Ascending aorta (tissue), 2 donors: ENCODE measurements at regions not wholly inside any gene's neighbourhood (a gene's known extent, or its start where the extent isn't known, plus 50 kb on each side); places are given as distances from the start of the nearest gene placed in this dataset.

Experiments
- DNase-seq, 2 donors: peaks; one replicate each; pipeline ENCODE4 v3.0.0-alpha.2; 2019; ENCODE audit warnings: low spot score in 2 of 2
- H3K27ac ChIP-seq, 2 donors: fragments of 200-600 bp; sonication (generic); one replicate each; pipeline ENCODE4 v1.5.1; 2016 to 2017; ENCODE audit warnings: mild to moderate bottlenecking in 1 of 2
- H3K27me3 ChIP-seq: fragments of 200-600 bp; sonication (generic); one replicate; pipeline ENCODE4 v1.5.1; 2017
- H3K36me3 ChIP-seq, 2 donors: fragments of 200-600 bp; sonication (generic); one replicate each; pipeline ENCODE4 v1.5.1; 2016
- H3K4me1 ChIP-seq, 2 donors: fragments of 200-600 bp; sonication (generic); one replicate each; pipeline ENCODE4 v1.5.1; 2016 to 2017; ENCODE audit warnings: mild to moderate bottlenecking in 1 of 2
- H3K4me3 ChIP-seq, 2 donors: fragments of 200-600 bp; sonication (generic); one replicate each; pipeline ENCODE4 v1.5.1; 2016 to 2017; ENCODE audit warnings: mild to moderate bottlenecking in 1 of 2
- H3K9me3 ChIP-seq, 2 donors: fragments of 200-600 bp; sonication (generic); one replicate each; pipeline ENCODE4 v1.5.1; 2016
- CTCF ChIP-seq, 3 experiments: fragments of 200-600 bp in 2 of 3; fragments of 450-650 bp in 1 of 3; sonication (generic) in 2 of 3; IDR thresholded peaks; one replicate each; pipeline ENCODE4 v1.5.1; 2016 to 2019; ENCODE audit warnings: antibody characterized with exemption in 3 of 3, mild to moderate bottlenecking in 1 of 3, moderate library complexity in 1 of 3
- intact Hi-C: fragments of 100-400 bp; cut with DNase I; formaldehyde crosslinking; loops from one replicate; pipeline ENCODE4 v1.15.1; 2023

DNA sequence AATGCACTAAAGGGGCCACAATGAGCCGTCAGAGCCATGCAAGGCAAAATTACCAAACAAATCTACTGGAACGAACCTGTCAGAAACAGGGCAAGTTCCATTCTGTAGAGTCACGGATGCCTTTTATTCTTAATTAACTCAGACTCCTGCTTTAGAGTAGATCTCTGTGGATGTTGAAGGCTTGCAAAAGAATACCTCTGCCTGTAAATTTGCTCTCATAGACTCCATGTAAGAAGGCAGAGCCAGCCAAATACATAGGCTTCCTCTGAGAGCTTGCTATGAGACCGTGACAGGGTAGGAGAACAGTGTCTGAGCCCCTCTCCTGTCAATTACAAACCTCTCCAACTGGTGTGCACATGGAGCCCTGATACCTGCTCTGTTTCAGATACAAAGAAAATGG is 787.9 kb upstream of the POM121L12 start:
- no peak for TF ChIP-seq CTCF (IDR thresholded peaks at IDR 0.05)
- Histone ChIP-seq H3K27me3 (no peaks in the 10 kb centered on the region), H3K27ac (no peak overlapping the region), H3K36me3 (no peaks in the 10 kb centered on the region), H3K4me1 (no peaks in the 10 kb centered on the region), H3K4me3 (no peak overlapping the region), H3K9me3 (no peaks in the 10 kb centered on the region)
- intact Hi-C loops: no loop called here
- DNase-seq: no peak

DNA sequence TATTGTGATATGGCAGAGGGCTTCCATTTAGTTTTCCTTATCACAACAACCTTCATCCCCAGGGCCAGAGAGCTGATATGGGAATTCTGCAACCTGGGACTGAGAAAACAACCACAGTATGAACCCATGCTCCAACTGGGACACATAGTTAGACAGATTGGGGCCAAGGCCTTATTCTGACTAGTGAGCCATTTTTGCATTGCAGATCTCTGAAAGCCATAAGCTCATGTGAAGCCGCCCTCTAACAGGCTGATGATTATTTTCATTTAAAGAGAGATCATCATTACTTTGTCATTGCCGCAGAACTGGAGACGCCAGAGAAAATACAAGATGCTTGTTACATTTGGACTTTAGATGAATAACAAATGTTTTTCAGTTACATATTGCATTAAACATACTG is 791.7 kb upstream of the POM121L12 start:
- intact Hi-C loops: no loop called here
- no peak for DNase-seq
- Histone ChIP-seq H3K9me3 (no peaks in the 10 kb centered on the region), H3K4me1 (no peaks in the 10 kb centered on the region), H3K27me3 (no peaks in the 10 kb centered on the region), H3K36me3 (no peaks in the 10 kb centered on the region), H3K27ac (no peak overlapping the region), H3K4me3 (no peak overlapping the region)
- no peak for TF ChIP-seq CTCF (IDR thresholded peaks at IDR 0.05)

DNA sequence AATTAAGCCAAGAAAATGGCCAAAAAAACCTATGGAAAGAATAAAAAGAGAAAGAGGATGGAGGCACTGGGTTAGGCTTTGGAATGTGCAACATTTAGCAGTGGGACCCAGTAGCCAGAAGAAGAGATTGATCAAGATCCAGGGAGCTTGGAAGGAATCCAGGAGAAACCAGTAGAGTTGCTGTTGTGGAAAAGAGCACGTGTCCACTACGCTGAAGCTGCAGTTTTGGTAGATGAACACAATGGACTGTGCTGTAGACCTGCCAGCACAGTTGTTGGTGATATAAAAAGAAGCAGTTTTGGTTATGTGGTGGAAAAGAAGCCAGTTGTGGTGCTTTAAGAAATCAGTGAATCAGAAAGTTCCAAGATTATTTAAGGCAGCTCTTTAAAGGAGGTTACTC is 802.2 kb upstream of the POM121L12 start:
- no peak for TF ChIP-seq CTCF (IDR thresholded peaks at IDR 0.05)
- no peak overlapping the region for H3K4me3 ChIP-seq
- intact Hi-C loops: no loop called here
- H3K27me3 ChIP-seq: no peaks in the 10 kb centered on the region
- no peaks in the 10 kb centered on the region for H3K9me3 ChIP-seq
- no peaks in the 10 kb centered on the region for H3K36me3 ChIP-seq
- no peak for DNase-seq
- no peaks in the 10 kb centered on the region for H3K4me1 ChIP-seq
- H3K27ac ChIP-seq: no peak overlapping the region

GRCh38 chr7:52211930-52212329 is 823.5 kb upstream of the POM121L12 start:
- Histone ChIP-seq H3K4me1 (no peaks in the 10 kb centered on the region), H3K36me3 (no peaks in the 10 kb centered on the region), H3K4me3 (no peak overlapping the region), H3K27ac (no peak overlapping the region), H3K27me3 (no peaks in the 10 kb centered on the region), H3K9me3 (no peaks in the 10 kb centered on the region)
- DNase-seq: no peak
- TF ChIP-seq CTCF (IDR thresholded peaks at IDR 0.05): no peak
- intact Hi-C loops: no loop called here

DNA sequence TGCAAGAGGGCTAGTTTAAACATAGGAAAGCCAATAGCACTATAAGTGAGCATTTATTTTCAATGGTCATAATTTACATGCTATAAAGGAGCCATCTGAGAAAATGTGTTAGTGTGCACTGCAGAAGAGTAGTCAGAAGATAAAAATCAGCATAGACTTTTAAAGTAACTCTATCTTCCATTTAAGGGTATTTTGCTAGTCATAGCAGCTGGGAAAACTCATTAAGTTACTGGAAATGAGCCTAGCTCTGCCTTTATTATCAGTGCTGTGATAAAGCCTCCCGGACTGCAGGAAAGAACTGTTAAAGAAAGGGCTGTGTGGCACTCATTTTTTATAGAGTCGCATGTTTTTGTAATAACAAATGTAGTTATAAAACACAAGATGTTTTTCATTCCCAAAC is 825.8 kb upstream of the POM121L12 start:
- Histone ChIP-seq H3K4me3 (no peak overlapping the region), H3K4me1 (no peaks in the 10 kb centered on the region), H3K27me3 (no peaks in the 10 kb centered on the region), H3K36me3 (no peaks in the 10 kb centered on the region), H3K27ac (no peak overlapping the region), H3K9me3 (no peaks in the 10 kb centered on the region)
- no peak for TF ChIP-seq CTCF (IDR thresholded peaks at IDR 0.05)
- no peak for DNase-seq
- intact Hi-C loops: no loop called here

DNA sequence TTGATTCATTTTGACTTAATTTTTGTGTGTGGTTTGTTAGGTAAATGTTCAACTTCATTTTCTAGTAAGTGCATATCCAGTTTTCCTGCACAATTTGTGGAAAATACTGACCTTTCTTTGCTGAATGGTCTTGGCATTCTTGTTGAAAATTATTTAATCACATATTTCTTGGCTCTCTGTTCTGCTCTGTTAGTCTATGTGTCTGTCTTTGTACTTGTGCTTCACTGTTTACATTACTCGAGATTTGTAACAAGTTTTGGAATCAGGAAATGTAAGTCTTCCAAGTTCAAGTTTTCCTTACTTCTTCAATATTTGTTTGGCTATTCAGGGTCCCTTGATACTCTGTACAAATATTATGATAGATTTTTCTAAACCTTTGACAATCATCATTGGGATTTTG is 838.2 kb upstream of the POM121L12 start:
- H3K4me1 ChIP-seq: no peaks in the 10 kb centered on the region
- intact Hi-C loops: no loop called here
- H3K4me3 ChIP-seq: no peak overlapping the region
- H3K27ac ChIP-seq: no peak overlapping the region
- no peak for TF ChIP-seq CTCF (IDR thresholded peaks at IDR 0.05)
- H3K9me3 ChIP-seq: no peaks in the 10 kb centered on the region
- no peaks in the 10 kb centered on the region for H3K36me3 ChIP-seq
- H3K27me3 ChIP-seq: no peaks in the 10 kb centered on the region
- DNase-seq: no peak
